ENCODE measurements at regions not wholly inside any gene's neighbourhood (a gene's known extent, or its start where the extent isn't known, plus 50 kb on each side); places are given as distances from the start of the nearest gene placed in this dataset.

DNA sequence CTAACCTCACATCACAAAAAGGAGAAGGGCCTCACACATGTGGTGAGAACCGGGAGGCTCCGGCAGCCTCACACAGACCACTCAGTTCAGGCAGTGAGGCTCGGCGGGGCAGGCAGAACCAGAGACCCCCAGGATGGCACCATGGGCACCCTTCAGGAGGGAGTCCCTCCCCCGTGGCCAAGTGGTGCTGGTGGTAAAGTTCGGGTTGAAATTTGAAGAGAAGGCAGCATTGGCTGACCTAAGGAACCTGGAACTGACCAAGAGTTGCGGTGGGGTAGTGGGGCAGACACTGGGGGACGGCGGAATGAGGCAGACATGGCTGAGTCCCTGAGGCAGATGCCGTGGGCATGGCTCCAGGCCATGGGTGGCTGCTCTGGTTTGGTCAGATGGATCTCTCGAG lies 239.3 kb upstream of the MYT1L start:
- H3K36me3 ChIP-seq = no peaks in the 10 kb centered on the region
- no peak for TF ChIP-seq POLR2AphosphoS5 (IDR thresholded peaks at IDR 0.05)
- TF ChIP-seq, protein P1, sequence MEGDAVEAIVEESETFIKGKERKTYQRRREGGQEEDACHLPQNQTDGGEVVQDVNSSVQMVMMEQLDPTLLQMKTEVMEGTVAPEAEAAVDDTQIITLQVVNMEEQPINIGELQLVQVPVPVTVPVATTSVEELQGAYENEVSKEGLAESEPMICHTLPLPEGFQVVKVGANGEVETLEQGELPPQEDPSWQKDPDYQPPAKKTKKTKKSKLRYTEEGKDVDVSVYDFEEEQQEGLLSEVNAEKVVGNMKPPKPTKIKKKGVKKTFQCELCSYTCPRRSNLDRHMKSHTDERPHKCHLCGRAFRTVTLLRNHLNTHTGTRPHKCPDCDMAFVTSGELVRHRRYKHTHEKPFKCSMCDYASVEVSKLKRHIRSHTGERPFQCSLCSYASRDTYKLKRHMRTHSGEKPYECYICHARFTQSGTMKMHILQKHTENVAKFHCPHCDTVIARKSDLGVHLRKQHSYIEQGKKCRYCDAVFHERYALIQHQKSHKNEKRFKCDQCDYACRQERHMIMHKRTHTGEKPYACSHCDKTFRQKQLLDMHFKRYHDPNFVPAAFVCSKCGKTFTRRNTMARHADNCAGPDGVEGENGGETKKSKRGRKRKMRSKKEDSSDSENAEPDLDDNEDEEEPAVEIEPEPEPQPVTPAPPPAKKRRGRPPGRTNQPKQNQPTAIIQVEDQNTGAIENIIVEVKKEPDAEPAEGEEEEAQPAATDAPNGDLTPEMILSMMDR (IDR thresholded peaks at IDR 0.05) = no peak
- no peak overlapping the region for H3K27ac ChIP-seq
- H3K4me3 ChIP-seq = no peak overlapping the region
- H3K4me1 ChIP-seq (replicated peaks) = no peaks in the 10 kb centered on the region
- no peak for DNase-seq (ENCODE audit: low spot score)
- no peaks in the 10 kb centered on the region for H3K9me3 ChIP-seq
- no peaks in the 10 kb centered on the region for H3K27me3 ChIP-seq (replicated peaks; ENCODE audit: insufficient read depth)
- WGBS = 89% methylated on average over 11 of the region's 11 CpGs
- intact Hi-C loops (cut with DNase I) = no loop called here

DNA sequence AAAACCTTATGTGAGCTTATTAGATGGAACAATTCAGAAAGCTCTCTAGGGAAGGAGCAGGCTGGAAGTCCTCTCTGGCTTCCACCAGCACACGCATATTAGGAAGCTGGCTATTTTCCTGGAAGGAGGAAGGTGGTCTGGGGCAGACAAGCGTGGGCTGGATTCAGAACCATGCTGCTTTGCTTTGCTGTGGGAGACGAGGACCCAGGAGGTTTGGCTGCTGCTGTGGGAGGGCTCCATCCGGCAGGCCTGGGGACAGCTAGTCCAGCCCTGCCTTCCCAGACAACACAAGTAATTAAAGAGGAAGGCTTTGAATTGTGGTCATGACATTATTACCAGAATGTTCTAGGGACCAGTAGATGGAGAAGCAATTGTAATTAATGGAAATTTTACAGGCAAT lies 238.8 kb upstream of the MYT1L start:
- no peaks in the 10 kb centered on the region for H3K9me3 ChIP-seq
- TF ChIP-seq, protein P1 (IDR thresholded peaks at IDR 0.05) = no peak
- TF ChIP-seq POLR2A (IDR thresholded peaks at IDR 0.05) (no peak), POLR2AphosphoS5 (IDR thresholded peaks at IDR 0.05) (no peak)

DNA sequence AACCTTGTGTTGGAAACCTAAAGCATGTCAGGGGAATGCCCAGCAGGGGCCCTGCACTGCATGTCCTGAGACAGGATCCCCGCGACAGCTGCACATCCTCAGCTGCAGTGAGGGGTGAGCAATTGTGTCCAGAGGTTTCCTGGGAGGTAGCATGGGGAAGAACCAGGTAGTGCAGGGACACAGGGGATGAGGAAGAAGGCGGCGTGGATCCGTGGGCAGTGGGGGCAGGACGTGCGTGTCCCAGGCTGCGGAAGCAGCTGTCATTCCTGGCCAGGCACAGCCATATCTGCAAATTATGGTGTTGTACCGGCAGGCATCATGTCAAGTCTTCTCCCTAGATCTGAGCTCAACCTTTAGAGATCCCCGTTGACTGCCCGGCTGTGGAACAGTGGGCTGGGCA lies 238.2 kb upstream of the MYT1L start:
- TF ChIP-seq, protein P1 (IDR thresholded peaks at IDR 0.05) = no peak
- no peak for TF ChIP-seq POLR2AphosphoS5 (IDR thresholded peaks at IDR 0.05)
- no peak for TF ChIP-seq POLR2A (IDR thresholded peaks at IDR 0.05)
- no peak for DNase-seq (ENCODE audit: low spot score)
- 92% methylated on average over 11 of the region's 11 CpGs for WGBS

More for the DNA sequence above, 238.8 kb upstream of the MYT1L start:
- no peaks in the 10 kb centered on the region for H3K4me1 ChIP-seq (replicated peaks)
- WGBS = 65% methylated on average over 4 of the region's 4 CpGs
- H3K27ac ChIP-seq = no peak overlapping the region
- H3K36me3 ChIP-seq = no peaks in the 10 kb centered on the region
- DNase-seq (ENCODE audit: low spot score) = no peak
- intact Hi-C loops (cut with DNase I) = no loop called here
- no peaks in the 10 kb centered on the region for H3K27me3 ChIP-seq (replicated peaks; ENCODE audit: insufficient read depth)
- H3K4me3 ChIP-seq = no peak overlapping the region

DNA sequence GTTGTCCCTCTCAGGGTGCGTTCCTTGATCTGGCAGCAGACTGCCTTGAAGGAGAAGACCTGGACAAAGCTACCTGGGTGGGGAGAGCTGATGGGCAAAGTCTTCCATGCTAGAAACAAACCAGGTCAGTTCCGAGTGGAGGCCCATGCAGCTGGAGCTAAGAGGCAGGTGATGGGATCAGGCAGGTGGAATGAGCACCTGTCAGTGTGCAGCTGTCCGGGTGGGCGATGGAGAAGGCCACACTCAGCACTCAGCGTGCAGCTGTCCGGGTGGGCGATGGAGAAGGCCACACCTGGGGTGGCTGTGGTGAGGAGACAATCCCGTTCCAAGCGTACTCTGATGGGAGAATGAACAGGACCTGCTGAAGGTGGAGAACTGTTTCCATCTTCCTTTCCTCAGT lies 237.3 kb upstream of the MYT1L start:
- Histone ChIP-seq H3K27ac (no peak overlapping the region), H3K9me3 (no peaks in the 10 kb centered on the region), H3K4me3 (no peak overlapping the region), H3K36me3 (no peaks in the 10 kb centered on the region), H3K27me3 (replicated peaks; ENCODE audit: insufficient read depth) (no peaks in the 10 kb centered on the region), H3K4me1 (replicated peaks) (no peaks in the 10 kb centered on the region)
- 96% methylated on average over 9 of the region's 9 CpGs for WGBS
- TF ChIP-seq POLR2A (IDR thresholded peaks at IDR 0.05) (no peak), POLR2AphosphoS5 (IDR thresholded peaks at IDR 0.05) (no peak)
- TF ChIP-seq, protein P1 (IDR thresholded peaks at IDR 0.05) = no peak
- no peak for DNase-seq (ENCODE audit: low spot score)
- intact Hi-C loops (cut with DNase I) = no loop called here

More for the DNA sequence above, 238.2 kb upstream of the MYT1L start:
- Histone ChIP-seq H3K4me1 (replicated peaks) (no peaks in the 10 kb centered on the region), H3K27ac (no peak overlapping the region), H3K27me3 (replicated peaks; ENCODE audit: insufficient read depth) (no peaks in the 10 kb centered on the region), H3K36me3 (no peaks in the 10 kb centered on the region), H3K9me3 (no peaks in the 10 kb centered on the region), H3K4me3 (no peak overlapping the region)
- intact Hi-C loops (cut with DNase I) = no loop called here

DNA sequence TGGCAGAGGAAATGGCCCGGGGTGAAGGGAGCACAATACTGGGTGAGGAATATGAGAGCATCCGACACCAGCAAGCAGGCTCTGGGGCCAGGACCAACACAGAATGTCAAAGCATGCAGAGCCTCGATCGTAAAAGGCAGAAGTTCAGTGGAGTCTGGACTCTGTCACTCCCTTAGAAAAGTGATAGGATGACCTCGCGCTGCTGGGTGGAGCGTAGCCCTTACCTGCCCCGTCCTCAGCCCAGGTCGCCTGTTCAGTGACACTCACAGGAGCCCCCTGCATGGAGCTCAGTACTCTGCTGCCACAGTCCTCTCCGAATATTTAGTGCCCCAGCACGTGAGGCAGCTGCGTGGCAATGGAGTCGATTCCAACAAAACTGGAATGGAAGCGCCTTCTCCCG lies 236.7 kb upstream of the MYT1L start:
- no peaks in the 10 kb centered on the region for H3K27me3 ChIP-seq (replicated peaks; ENCODE audit: insufficient read depth)
- no peak for DNase-seq (ENCODE audit: low spot score)
- no peaks in the 10 kb centered on the region for H3K9me3 ChIP-seq
- no peaks in the 10 kb centered on the region for H3K36me3 ChIP-seq
- no peak overlapping the region for H3K4me3 ChIP-seq
- no peaks in the 10 kb centered on the region for H3K4me1 ChIP-seq (replicated peaks)
- H3K27ac ChIP-seq = no peak overlapping the region
- 69% methylated on average over 15 of the region's 15 CpGs for WGBS
- intact Hi-C loops (cut with DNase I) = no loop called here
- TF ChIP-seq, protein P1 (IDR thresholded peaks at IDR 0.05) = no peak
- TF ChIP-seq POLR2A (IDR thresholded peaks at IDR 0.05) = no peak
- no peak for TF ChIP-seq POLR2AphosphoS5 (IDR thresholded peaks at IDR 0.05)
